Astrocyte (in vitro differentiated cells and primary cell): ENCODE measurements at regions not wholly inside any gene's neighbourhood (a gene's known extent, or its start where the extent isn't known, plus 50 kb on each side); places are given as distances from the start of the nearest gene placed in this dataset.

ENCODE experiments used
- EZH2 ChIP-seq: IDR thresholded peaks from 2 replicates; pipeline ENCODE4 v1.6.1; 2012; ENCODE audit warnings: mild to moderate bottlenecking, low read length, inconsistent platforms; ENCODE audit not compliant: insufficient read depth
- TF ChIP-seq, protein P1 (sequence below): IDR thresholded peaks from 2 replicates; pipeline ENCODE4 v1.5.1; 2011; ENCODE audit warnings: low read depth, mild to moderate bottlenecking, inconsistent platforms, low read length, moderate library complexity; ENCODE audit not compliant: insufficient read depth

DNA sequence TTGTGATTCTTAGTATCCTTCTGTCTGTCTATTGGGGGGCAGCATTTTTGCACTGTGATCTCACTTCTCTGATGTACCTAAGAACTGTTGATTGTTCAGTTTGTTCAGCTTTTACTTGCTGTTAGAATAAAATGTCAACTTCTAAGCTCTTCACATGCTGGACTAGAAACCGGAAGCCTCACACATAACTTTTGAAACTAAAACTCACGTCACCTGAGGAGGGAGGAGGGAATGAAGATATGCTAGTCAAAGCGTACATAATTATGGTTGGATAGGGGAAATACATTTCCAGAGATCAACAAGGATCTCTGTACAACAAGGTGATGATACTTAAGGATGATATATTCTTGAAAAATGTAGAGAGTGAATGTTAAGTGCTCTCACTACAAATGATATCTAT lies 609.7 kb downstream of the INHBA start:
- TF ChIP-seq, protein P1, sequence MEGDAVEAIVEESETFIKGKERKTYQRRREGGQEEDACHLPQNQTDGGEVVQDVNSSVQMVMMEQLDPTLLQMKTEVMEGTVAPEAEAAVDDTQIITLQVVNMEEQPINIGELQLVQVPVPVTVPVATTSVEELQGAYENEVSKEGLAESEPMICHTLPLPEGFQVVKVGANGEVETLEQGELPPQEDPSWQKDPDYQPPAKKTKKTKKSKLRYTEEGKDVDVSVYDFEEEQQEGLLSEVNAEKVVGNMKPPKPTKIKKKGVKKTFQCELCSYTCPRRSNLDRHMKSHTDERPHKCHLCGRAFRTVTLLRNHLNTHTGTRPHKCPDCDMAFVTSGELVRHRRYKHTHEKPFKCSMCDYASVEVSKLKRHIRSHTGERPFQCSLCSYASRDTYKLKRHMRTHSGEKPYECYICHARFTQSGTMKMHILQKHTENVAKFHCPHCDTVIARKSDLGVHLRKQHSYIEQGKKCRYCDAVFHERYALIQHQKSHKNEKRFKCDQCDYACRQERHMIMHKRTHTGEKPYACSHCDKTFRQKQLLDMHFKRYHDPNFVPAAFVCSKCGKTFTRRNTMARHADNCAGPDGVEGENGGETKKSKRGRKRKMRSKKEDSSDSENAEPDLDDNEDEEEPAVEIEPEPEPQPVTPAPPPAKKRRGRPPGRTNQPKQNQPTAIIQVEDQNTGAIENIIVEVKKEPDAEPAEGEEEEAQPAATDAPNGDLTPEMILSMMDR, result no peak
- no peak for TF ChIP-seq EZH2
